HCT116 (cell line): ENCODE measurements at regions not wholly inside any gene's neighbourhood (a gene's known extent, or its start where the extent isn't known, plus 50 kb on each side); places are given as distances from the start of the nearest gene placed in this dataset.

Source experiments
- ATAC-seq: fragments of 200-7000 bp; cut with Tn5 transposase; 2 replicates; pipeline ENCODE4 v1.9.1; 2020; ENCODE audit warnings: mild to moderate bottlenecking, moderate library complexity
- BruUV-seq: library from RNA; stranded (reverse); fragments of 400-500 nt; replicated peaks from 2 replicates; lab custom pipeline; 2021; lab: Mats Ljungman, UMichigan
- CTCF ChIA-PET: fragments of 300-600 bp; sonication (Branson Sonifier 250); formaldehyde crosslinking; loops from one replicate; lab custom pipeline; 2021; ENCODE audit warnings: antibody characterized with exemption; lab: Charles Lee
- POLR2A ChIA-PET: fragments of 300-600, 350-600 bp; sonication (Branson Sonifier 250); formaldehyde crosslinking; loops from one replicate; lab custom pipeline; 2021; ENCODE audit warnings: antibody characterized with exemption; lab: Charles Lee
- RAD21 ChIA-PET, 2 experiments: fragments of 300-600 bp; sonication (Branson Sonifier 250); formaldehyde crosslinking; loops; one replicate each; lab custom pipeline; 2023; ENCODE audit warnings: low total read pairs in 2 of 2; ENCODE audit not compliant: uncharacterized antibody in 2 of 2, unreplicated experiment in 2 of 2, low non-redundant PET in 1 of 2; lab: Charles Lee
- DNase-seq: peaks from one replicate; pipeline ENCODE4 v3.0.0-alpha.2; 2010; ENCODE audit warnings: low read depth, low spot score
- H2AFZ ChIP-seq: fragments of 200-600 bp; shearing (Covaris generic), sonication (generic); 2 replicates; pipeline ENCODE4 v1.6.1; 2017; ENCODE audit warnings: low read depth, mixed run types, mixed read lengths, antibody characterized with exemption, low read length; ENCODE audit not compliant: poor library complexity, severe bottlenecking
- H3K27ac ChIP-seq: 2 replicates; pipeline ENCODE4 v1.5.1; 2012; ENCODE audit warnings: low read depth, low read length
- H3K27me3 ChIP-seq: fragments of 200-600 bp; sonication (generic); 2 replicates; pipeline ENCODE4 v1.6.1; 2016; ENCODE audit warnings: mixed run types, low read length, mixed read lengths; ENCODE audit not compliant: insufficient read depth
- H3K36me3 ChIP-seq, 2 experiments: fragments of 200-500 bp in 1 of 2; fragments of 200-600 bp in 1 of 2; sonication (Bioruptor generic) in 1 of 2; sonication (generic) in 1 of 2; 2 replicates each; pipeline versions ENCODE4 v1.5.1 to v1.6.1; 2014 to 2016; ENCODE audit warnings: low read length in 2 of 2, inconsistent platforms in 1 of 2, mixed read lengths in 1 of 2, mixed run types in 1 of 2; ENCODE audit not compliant: insufficient read depth in 2 of 2, control insufficient read depth in 1 of 2
- H3K4me1 ChIP-seq, 2 experiments: fragments of 200-600 bp in 1 of 2; sonication (generic) in 1 of 2; 2 replicates each; pipeline versions ENCODE4 v1.5.1 to v1.6.1; 2012 to 2017; ENCODE audit warnings: low read length in 2 of 2, inconsistent platforms in 1 of 2, mild to moderate bottlenecking in 1 of 2, mixed read lengths in 1 of 2, mixed run types in 1 of 2, moderate library complexity in 1 of 2; ENCODE audit not compliant: insufficient read depth in 2 of 2, control insufficient read depth in 1 of 2
- H3K4me2 ChIP-seq: fragments of 200-600 bp; sonication (generic); 2 replicates; pipeline ENCODE4 v1.6.1; 2017; ENCODE audit warnings: mixed run types, low read length, mixed read lengths
- H3K4me3 ChIP-seq, 2 experiments: fragments of 200-600 bp in 1 of 2; sonication (generic) in 1 of 2; replicated peaks in 1 of 2; 2 replicates each; pipeline ENCODE4 v1.5.1; 2011 to 2016; ENCODE audit warnings: low read length in 2 of 2, control low read depth in 1 of 2, low read depth in 1 of 2, mild to moderate bottlenecking in 1 of 2, mixed read lengths in 1 of 2, mixed run types in 1 of 2
- H3K79me2 ChIP-seq: fragments of 200-600 bp; sonication (generic); 2 replicates; pipeline ENCODE4 v1.6.1; 2017; ENCODE audit warnings: mild to moderate bottlenecking, mixed run types, low read length, moderate library complexity, mixed read lengths; ENCODE audit not compliant: insufficient read depth
- H3K9ac ChIP-seq: fragments of 200-600 bp; sonication (generic); 2 replicates; pipeline ENCODE4 v1.6.1; 2016; ENCODE audit warnings: low read length, mixed read lengths
- H3K9me2 ChIP-seq: fragments of 200-600 bp; sonication (generic), shearing (Covaris generic); 2 replicates; pipeline ENCODE4 v1.6.1; 2017; ENCODE audit warnings: mixed run types, mild to moderate bottlenecking, moderate library complexity; ENCODE audit not compliant: insufficient read depth
- H3K9me3 ChIP-seq, 2 experiments: fragments of 200-500 bp in 1 of 2; fragments of 200-600 bp in 1 of 2; sonication (Bioruptor generic) in 1 of 2; sonication (generic) in 1 of 2; 2 replicates each; pipeline ENCODE4 v1.6.1; 2014 to 2017; ENCODE audit warnings: low read length in 2 of 2, mixed read lengths in 2 of 2, inconsistent platforms in 1 of 2, low read depth in 1 of 2, mild to moderate bottlenecking in 1 of 2, mixed run types in 1 of 2, moderate library complexity in 1 of 2; ENCODE audit not compliant: control insufficient read depth in 1 of 2, insufficient read depth in 1 of 2
- H4K20me1 ChIP-seq: fragments of 200-600 bp; sonication (generic), shearing (Covaris generic); 2 replicates; pipeline ENCODE4 v1.6.1; 2017; ENCODE audit warnings: mixed run types, mild to moderate bottlenecking, moderate library complexity; ENCODE audit not compliant: insufficient read depth
- CBX3 ChIP-seq: IDR thresholded peaks from 2 replicates; pipeline ENCODE4 v1.6.1; 2012; ENCODE audit warnings: low read depth
- ELF1 ChIP-seq: IDR thresholded peaks from 2 replicates; pipeline ENCODE4 v1.6.1; 2012; ENCODE audit warnings: low read depth, borderline replicate concordance
- EZH2 ChIP-seq: fragments of 200-600 bp; sonication (generic); IDR thresholded peaks from 2 replicates; pipeline ENCODE4 v1.6.1; 2017; ENCODE audit warnings: antibody characterized with exemption, mixed run types
- FOSL1 ChIP-seq: IDR thresholded peaks from 2 replicates; pipeline ENCODE4 v1.6.1; 2012; ENCODE audit warnings: low read depth
- JUND ChIP-seq: IDR thresholded peaks from 2 replicates; pipeline ENCODE4 v1.6.1; 2012
- POLR2AphosphoS5 ChIP-seq: IDR thresholded peaks from 2 replicates; pipeline ENCODE4 v1.6.1; 2011; ENCODE audit warnings: mild to moderate bottlenecking, low read depth, low read length, moderate library complexity
- SIN3A ChIP-seq: IDR thresholded peaks from 2 replicates; pipeline ENCODE4 v1.6.1; 2012; ENCODE audit warnings: low read depth
- SP1 ChIP-seq: IDR thresholded peaks from 2 replicates; pipeline ENCODE4 v1.6.1; 2012; ENCODE audit warnings: low read depth
- SRF ChIP-seq: IDR thresholded peaks from 2 replicates; pipeline ENCODE4 v1.6.1; 2012; ENCODE audit warnings: low read depth
- TCF7L2 ChIP-seq: IDR thresholded peaks from 2 replicates; pipeline ENCODE4 v1.7.0; 2011; ENCODE audit warnings: borderline replicate concordance, inconsistent platforms; ENCODE audit not compliant: insufficient read depth, insufficient read length; ENCODE audit errors: extremely low read depth
- YY1 ChIP-seq: IDR thresholded peaks from 2 replicates; pipeline ENCODE4 v1.6.1; 2011; ENCODE audit warnings: low read length, low read depth, moderate library complexity, mild to moderate bottlenecking; ENCODE audit not compliant: insufficient replicate concordance; ENCODE audit errors: extremely low read depth
- ZFX ChIP-seq: fragments of 450-650 bp; IDR thresholded peaks from 2 replicates; pipeline ENCODE4 v1.6.1; 2017
- ZNF274 ChIP-seq: fragments of 200-500 bp; sonication (Bioruptor generic); IDR thresholded peaks from 2 replicates; pipeline ENCODE4 v1.6.1; 2014; ENCODE audit warnings: mild to moderate bottlenecking, low read depth, low read length, inconsistent platforms
- intact Hi-C: fragments of 100-400 bp; cut with micrococcal nuclease; formaldehyde crosslinking; loops from 2 replicates; pipeline ENCODE4 v1.10.0; 2022
- TF ChIP-seq, protein P1 (sequence below): IDR thresholded peaks from 2 replicates; pipeline ENCODE4 v1.6.1; 2012
- TF ChIP-seq, protein P2 (sequence below): IDR thresholded peaks from 2 replicates; pipeline ENCODE4 v1.6.1; 2012
- TF ChIP-seq, protein P3 (sequence below): IDR thresholded peaks from 2 replicates; pipeline ENCODE4 v1.6.1; 2011; ENCODE audit warnings: mild to moderate bottlenecking, low read length, moderate library complexity; ENCODE audit not compliant: insufficient replicate concordance; ENCODE audit errors: extremely low read depth
- TF ChIP-seq, protein P4 (sequence below): IDR thresholded peaks from 2 replicates; pipeline ENCODE4 v1.6.1; 2012; ENCODE audit warnings: low read depth
- TF ChIP-seq, protein P5 (sequence below), 3 experiments: fragments of 200-600 bp in 1 of 3; sonication (generic) in 1 of 3; IDR thresholded peaks in 2 of 3; conservative IDR thresholded peaks in 1 of 3; 2 replicates each; pipeline ENCODE4 v1.5.1; 2012 to 2017; ENCODE audit warnings: low read depth in 2 of 3, low read length in 2 of 3, antibody characterized with exemption in 1 of 3, borderline replicate concordance in 1 of 3, control low read depth in 1 of 3, mild to moderate bottlenecking in 1 of 3, mixed read lengths in 1 of 3, mixed run types in 1 of 3, moderate library complexity in 1 of 3; ENCODE audit not compliant: insufficient read depth in 1 of 3

DNA sequence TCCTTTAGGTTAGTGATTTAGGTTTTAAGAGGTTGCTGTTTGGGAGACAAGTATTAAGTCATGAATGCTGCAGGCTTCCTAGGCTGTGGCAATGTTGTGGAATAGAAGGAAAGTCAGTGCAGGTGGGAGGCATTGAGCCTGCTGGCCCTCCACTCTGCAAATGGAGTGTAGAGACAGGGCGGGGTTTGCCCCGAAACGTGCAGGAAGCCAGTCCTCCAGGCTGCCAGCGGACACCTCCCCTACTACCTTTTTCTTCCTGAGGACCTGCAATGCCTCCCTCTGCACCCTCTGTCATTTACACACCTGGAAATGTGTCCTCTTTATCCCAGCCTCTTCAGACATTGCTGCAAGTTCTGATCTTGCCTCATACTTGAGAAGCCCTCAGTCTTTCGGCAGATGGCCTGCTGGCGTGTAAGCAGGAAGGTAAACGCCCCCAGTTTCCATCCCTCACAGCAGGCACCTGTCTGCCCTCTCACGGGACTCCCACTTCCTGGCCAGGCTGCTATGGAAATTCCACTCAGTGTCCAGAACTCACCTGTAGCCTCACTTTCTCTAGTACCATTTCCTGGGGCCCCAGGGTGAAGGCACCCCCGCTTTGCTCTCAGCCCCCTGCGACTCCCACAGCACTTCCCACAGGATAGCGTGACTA is 81.6 kb upstream of the BOD1 start:
- Histone ChIP-seq H3K79me2 (no peaks in the 10 kb centered on the region), H3K4me1 (no peaks in the 10 kb centered on the region), H4K20me1 (no peaks in the 10 kb centered on the region), H3K27me3 (no peaks in the 10 kb centered on the region), H3K9me3 (no peaks in the 10 kb centered on the region), H2AFZ (no peak overlapping the region), H3K4me3 (no peak overlapping the region), H3K36me3 (no peaks in the 10 kb centered on the region), H3K9me2 (no peaks in the 10 kb centered on the region), H3K9ac (no peak overlapping the region), H3K27ac (no peak overlapping the region), H3K4me2 (no peak overlapping the region)
- RAD21 ChIA-PET = no interaction called here
- POLR2A ChIA-PET = no interaction called here
- CTCF ChIA-PET = no interaction called here
- BruUV-seq = no TSS peak
- no peak for DNase-seq
- no peak for TF ChIP-seq FOSL1
- TF ChIP-seq TCF7L2 = no peak
- no peak for TF ChIP-seq SIN3A
- TF ChIP-seq, protein P1, sequence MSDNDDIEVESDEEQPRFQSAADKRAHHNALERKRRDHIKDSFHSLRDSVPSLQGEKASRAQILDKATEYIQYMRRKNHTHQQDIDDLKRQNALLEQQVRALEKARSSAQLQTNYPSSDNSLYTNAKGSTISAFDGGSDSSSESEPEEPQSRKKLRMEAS = no peak
- TF ChIP-seq, protein P2, sequence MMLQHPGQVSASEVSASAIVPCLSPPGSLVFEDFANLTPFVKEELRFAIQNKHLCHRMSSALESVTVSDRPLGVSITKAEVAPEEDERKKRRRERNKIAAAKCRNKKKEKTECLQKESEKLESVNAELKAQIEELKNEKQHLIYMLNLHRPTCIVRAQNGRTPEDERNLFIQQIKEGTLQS = no peak
- TF ChIP-seq YY1 = no peak
- TF ChIP-seq SRF = no peak
- TF ChIP-seq, protein P3, sequence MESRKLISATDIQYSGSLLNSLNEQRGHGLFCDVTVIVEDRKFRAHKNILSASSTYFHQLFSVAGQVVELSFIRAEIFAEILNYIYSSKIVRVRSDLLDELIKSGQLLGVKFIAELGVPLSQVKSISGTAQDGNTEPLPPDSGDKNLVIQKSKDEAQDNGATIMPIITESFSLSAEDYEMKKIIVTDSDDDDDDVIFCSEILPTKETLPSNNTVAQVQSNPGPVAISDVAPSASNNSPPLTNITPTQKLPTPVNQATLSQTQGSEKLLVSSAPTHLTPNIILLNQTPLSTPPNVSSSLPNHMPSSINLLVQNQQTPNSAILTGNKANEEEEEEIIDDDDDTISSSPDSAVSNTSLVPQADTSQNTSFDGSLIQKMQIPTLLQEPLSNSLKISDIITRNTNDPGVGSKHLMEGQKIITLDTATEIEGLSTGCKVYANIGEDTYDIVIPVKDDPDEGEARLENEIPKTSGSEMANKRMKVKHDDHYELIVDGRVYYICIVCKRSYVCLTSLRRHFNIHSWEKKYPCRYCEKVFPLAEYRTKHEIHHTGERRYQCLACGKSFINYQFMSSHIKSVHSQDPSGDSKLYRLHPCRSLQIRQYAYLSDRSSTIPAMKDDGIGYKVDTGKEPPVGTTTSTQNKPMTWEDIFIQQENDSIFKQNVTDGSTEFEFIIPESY = no peak
- no peak for TF ChIP-seq EZH2
- TF ChIP-seq SP1 = no peak
- no peak for TF ChIP-seq POLR2AphosphoS5
- TF ChIP-seq JUND = no peak
- no peak for TF ChIP-seq ELF1
- TF ChIP-seq CBX3 = no peak
- TF ChIP-seq ZNF274 = no peak
- TF ChIP-seq, protein P4, sequence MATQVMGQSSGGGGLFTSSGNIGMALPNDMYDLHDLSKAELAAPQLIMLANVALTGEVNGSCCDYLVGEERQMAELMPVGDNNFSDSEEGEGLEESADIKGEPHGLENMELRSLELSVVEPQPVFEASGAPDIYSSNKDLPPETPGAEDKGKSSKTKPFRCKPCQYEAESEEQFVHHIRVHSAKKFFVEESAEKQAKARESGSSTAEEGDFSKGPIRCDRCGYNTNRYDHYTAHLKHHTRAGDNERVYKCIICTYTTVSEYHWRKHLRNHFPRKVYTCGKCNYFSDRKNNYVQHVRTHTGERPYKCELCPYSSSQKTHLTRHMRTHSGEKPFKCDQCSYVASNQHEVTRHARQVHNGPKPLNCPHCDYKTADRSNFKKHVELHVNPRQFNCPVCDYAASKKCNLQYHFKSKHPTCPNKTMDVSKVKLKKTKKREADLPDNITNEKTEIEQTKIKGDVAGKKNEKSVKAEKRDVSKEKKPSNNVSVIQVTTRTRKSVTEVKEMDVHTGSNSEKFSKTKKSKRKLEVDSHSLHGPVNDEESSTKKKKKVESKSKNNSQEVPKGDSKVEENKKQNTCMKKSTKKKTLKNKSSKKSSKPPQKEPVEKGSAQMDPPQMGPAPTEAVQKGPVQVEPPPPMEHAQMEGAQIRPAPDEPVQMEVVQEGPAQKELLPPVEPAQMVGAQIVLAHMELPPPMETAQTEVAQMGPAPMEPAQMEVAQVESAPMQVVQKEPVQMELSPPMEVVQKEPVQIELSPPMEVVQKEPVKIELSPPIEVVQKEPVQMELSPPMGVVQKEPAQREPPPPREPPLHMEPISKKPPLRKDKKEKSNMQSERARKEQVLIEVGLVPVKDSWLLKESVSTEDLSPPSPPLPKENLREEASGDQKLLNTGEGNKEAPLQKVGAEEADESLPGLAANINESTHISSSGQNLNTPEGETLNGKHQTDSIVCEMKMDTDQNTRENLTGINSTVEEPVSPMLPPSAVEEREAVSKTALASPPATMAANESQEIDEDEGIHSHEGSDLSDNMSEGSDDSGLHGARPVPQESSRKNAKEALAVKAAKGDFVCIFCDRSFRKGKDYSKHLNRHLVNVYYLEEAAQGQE = no peak
- no peak for TF ChIP-seq ZFX
- TF ChIP-seq, protein P5, sequence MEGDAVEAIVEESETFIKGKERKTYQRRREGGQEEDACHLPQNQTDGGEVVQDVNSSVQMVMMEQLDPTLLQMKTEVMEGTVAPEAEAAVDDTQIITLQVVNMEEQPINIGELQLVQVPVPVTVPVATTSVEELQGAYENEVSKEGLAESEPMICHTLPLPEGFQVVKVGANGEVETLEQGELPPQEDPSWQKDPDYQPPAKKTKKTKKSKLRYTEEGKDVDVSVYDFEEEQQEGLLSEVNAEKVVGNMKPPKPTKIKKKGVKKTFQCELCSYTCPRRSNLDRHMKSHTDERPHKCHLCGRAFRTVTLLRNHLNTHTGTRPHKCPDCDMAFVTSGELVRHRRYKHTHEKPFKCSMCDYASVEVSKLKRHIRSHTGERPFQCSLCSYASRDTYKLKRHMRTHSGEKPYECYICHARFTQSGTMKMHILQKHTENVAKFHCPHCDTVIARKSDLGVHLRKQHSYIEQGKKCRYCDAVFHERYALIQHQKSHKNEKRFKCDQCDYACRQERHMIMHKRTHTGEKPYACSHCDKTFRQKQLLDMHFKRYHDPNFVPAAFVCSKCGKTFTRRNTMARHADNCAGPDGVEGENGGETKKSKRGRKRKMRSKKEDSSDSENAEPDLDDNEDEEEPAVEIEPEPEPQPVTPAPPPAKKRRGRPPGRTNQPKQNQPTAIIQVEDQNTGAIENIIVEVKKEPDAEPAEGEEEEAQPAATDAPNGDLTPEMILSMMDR (IDR thresholded peaks at IDR 0.05 in 2 of 3, conservative IDR thresholded peaks at IDR 0.05 in 1 of 3; ENCODE audit: borderline replicate concordance in 1 of 3, insufficient read depth in 1 of 3, low read depth in 2 of 3, low read length in 2 of 3) = no peak
- no peak for ATAC-seq
- intact Hi-C loops = no loop called here
